Endometrium (tissue), 2 donors: ENCODE measurements at regions not wholly inside any gene's neighbourhood (a gene's known extent, or its start where the extent isn't known, plus 50 kb on each side); places are given as distances from the start of the nearest gene placed in this dataset.
A peak's percentile ranks its signal among the peaks of the same experiment; 100 is the strongest.

Source experiments
- FAIRE-seq: peaks from 2 replicates; lab custom pipeline; 2012; peaks lifted over from hg19 to GRCh38; lab: Jason Lieb, UNC
- donor health status: control.
- donor health status: control.

GRCh38 chr12:71071536-71072097, 86.2 kb downstream of the TSPAN8 start:
- no peak for FAIRE-seq

- no peak for FAIRE-seq
These were observed 87.2 kb downstream of the TSPAN8 start for GRCh38 chr12:71070416-71071128.

- peak; percentile 12 for FAIRE-seq
These were observed 88.5 kb downstream of the TSPAN8 start for GRCh38 chr12:71069311-71069710.

GRCh38 chr12:71063087-71063486, 94.7 kb downstream of the TSPAN8 start:
- no peak for FAIRE-seq

GRCh38 chr12:71061451-71061850, 96.3 kb downstream of the TSPAN8 start:
- no peak for FAIRE-seq

- no peak for FAIRE-seq
These were observed 97.4 kb downstream of the TSPAN8 start for GRCh38 chr12:71060426-71060825.

GRCh38 chr12:71057330-71057729, 100.5 kb downstream of the TSPAN8 start:
- no peak for FAIRE-seq

GRCh38 chr12:71054551-71054950, 103.2 kb downstream of the TSPAN8 start:
- FAIRE-seq = no peak

- FAIRE-seq = no peak
These were observed 111.6 kb downstream of the TSPAN8 start for GRCh38 chr12:71046215-71046614.

GRCh38 chr12:71045781-71046180, 112.0 kb downstream of the TSPAN8 start:
- peak; percentile 82 for FAIRE-seq

- no peak for FAIRE-seq
These were observed 116.3 kb downstream of the TSPAN8 start for GRCh38 chr12:71041476-71041875.

- no peak for FAIRE-seq
These were observed 118.4 kb upstream of the PTPRR start for GRCh38 chr12:71038960-71039359.

GRCh38 chr12:71036526-71036925, 116.0 kb upstream of the PTPRR start:
- FAIRE-seq = peak; percentile 18

- no peak for FAIRE-seq
These were observed 112.4 kb upstream of the PTPRR start for GRCh38 chr12:71032933-71033332.

GRCh38 chr12:71029302-71029701, 108.8 kb upstream of the PTPRR start:
- no peak for FAIRE-seq

- FAIRE-seq = no peak
These were observed 107.3 kb upstream of the PTPRR start for GRCh38 chr12:71027856-71028255.

GRCh38 chr12:71024827-71025226, 104.3 kb upstream of the PTPRR start:
- FAIRE-seq = peak; percentile 98

- FAIRE-seq = no peak
These were observed 103.7 kb upstream of the PTPRR start for GRCh38 chr12:71024281-71024680.

GRCh38 chr12:71021491-71021890, 101.0 kb upstream of the PTPRR start:
- no peak for FAIRE-seq

GRCh38 chr12:71019282-71019831, 98.8 kb upstream of the PTPRR start:
- FAIRE-seq = no peak

GRCh38 chr12:71018682-71019081, 98.1 kb upstream of the PTPRR start:
- FAIRE-seq = no peak

GRCh38 chr12:71014180-71014785, 93.7 kb upstream of the PTPRR start:
- FAIRE-seq = peak; percentile 76

GRCh38 chr12:71011261-71011660, 90.7 kb upstream of the PTPRR start:
- no peak for FAIRE-seq

- FAIRE-seq = no peak
These were observed 89.6 kb upstream of the PTPRR start for GRCh38 chr12:71010143-71010479.
